Inflammatory macrophage treated with lipopolysaccharide for 1 hour (primary cell): ENCODE measurements at regions not wholly inside any gene's neighbourhood (a gene's known extent, or its start where the extent isn't known, plus 50 kb on each side); places are given as distances from the start of the nearest gene placed in this dataset.

ENCODE experiments used
- DNase-seq, 2 donors: peaks; one replicate each; pipeline ENCODE4 v3.0.0-alpha.2; 2020 to 2022

- DNase-seq: no peak
Measured at GRCh38 chr3:120544361-120544760, 51.8 kb upstream of the NDUFB4 start.

DNA sequence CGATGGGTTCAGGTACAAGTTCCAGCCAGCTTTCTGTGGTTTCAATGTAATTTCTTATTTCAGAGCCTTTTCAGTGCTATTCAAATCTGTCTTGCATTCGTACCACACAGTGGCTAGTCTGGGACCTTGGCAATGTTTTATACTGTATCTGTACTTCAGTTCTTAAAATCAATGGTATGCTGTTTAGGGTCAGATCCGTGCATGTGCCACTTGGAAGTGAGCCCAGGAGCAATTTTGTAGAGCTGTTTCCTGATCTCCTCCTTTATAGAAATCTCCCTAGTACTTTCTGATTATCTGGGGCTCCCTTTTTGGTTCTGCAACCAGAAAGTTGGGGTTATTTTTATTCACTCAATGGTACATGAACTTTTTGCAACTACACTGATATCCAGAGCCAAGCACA, 59.5 kb upstream of the NDUFB4 start:
- no peak for DNase-seq

- DNase-seq: no peak
Measured at GRCh38 chr3:120532969-120533368, 63.2 kb upstream of the NDUFB4 start.

DNA sequence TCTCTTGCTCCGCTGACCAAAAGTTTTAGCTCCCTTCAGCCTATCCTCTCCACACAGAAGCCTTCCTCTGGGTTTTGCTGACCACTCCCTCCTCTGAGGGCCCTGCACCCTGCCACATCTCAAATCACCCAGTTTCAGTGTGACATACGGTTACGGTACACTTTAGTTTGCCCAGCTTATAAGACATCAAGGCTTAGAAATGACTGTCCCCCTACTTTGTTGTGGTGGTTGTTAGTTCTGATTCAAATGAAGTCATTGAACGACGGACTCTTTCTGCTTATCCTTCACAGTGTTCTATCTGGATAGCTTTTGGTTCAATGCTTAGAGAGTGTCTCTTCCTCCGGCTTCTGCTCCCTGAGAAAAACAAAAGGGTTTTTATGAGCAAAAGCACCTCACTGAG, 68.0 kb upstream of the NDUFB4 start:
- no peak for DNase-seq

- DNase-seq: no peak
Measured at GRCh38 chr3:120526011-120526870, 69.9 kb upstream of the NDUFB4 start.

DNA sequence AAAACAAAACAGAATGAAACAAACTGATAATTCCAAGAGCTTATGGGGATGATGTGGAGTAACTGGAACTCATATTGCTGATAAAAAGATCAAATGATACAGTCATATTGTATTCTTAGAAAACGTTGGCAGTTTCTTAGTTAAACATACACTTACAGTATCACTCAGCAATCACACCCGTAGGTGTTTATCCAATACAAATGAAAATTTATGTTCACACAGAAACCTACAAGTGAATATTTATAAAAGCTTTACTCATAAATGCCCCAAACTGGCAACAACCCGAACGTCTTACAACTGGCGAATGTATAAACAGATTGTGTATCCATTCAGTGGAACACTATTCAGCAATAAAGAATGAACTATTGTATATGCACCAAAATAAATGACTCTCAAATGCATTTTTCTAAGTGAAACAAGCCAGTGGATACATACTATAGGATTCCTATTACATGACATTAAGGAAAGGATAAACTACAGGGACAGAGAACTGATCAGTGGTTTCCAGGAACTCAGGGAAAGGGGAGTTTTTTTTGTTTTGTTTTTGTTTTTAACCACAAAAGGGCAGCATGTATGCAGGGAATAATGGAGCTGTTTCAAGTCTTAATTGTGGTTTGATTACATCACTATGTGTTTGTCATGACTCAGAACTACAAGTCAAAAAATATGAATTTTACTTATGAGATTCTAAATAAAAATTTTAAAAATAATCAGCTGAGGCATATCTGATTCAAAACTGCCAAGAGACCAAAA, 71.8 kb upstream of the NDUFB4 start:
- DNase-seq: peak in 1 of 2 donors; percentile 1

GRCh38 chr3:120516136-120516535, 65.3 kb upstream of the FSTL1 start:
- no peak for DNase-seq

GRCh38 chr3:120512655-120513054, 61.9 kb upstream of the FSTL1 start:
- DNase-seq: no peak

DNA sequence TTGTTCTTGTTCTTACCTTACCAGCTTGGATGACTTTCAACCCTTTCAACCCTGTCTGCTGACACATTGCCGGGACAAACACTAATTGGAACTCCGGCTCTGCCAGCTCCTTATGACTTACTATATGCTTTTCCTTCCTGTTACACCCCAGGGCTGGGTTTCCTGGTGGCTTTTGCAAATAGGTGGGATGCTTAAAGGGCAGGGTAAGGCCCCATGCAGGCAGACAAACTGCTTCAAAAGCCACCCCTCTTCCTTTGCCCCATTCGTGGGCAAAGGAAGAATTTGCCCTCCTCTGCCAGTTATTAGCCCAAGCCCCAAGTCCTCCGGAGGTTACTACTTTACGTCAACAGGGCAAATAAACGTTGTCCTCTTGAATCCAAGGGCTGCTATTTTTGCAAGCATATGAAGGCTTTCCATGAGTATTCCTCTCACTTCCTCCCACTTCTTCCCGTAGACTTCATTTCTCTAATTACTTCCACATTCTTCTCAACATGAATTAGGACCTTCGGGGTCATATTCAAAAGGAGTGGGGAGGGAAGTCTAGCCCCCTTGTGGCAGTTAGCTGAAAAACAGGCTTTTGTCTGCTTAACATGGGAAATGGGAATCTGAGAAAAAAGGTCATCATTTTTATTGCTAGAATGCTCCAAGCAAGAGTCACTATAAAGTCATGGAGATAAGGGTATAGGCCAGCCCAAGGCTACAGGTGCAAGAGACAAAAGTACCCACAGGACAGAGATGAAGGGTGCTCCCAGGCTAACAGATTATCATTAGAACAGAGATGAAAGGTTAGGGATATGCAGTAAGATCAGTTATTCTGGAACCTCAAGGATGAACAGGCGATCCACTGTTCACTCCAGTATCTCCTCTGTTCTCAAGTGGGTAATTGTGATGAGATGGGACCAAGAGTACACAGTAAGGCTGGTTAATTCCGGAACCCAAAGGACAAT, 56.3 kb upstream of the FSTL1 start:
- DNase-seq: peak; percentile 22 to 68

DNA sequence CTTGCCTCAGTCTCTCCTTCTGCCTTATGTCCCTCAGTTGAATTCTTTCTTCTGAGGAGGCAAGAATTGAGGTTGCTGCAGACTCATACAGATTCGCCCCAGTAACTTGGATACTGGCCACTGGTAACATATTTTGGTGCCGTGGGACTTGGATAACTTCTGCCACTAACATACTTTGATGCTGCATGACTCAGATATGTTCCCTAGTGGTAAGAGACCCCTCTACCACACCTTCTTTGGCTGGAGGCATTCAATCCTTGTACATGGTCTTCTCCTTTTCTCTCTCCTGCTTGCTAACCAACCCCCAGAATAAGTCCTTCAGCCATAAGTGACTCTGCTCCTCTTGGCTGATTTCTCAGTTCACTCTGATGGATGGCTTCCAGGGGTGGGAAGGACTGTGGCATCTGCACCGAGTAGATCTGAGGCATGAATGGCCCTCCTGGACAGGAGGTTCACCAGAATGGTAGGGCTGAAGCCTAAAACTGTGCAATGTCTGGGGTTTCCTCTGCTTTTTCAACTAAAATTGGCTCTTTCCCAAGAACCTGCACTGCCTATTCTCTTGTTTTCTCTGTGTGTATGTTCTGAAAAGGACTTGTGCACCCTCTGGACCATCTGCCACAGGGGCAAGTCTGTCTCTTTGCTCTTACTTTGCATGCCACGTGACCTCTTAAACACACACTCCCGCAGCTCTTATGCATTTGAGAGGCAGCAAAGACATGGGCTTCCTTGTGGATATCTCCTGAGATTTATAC, 55.5 kb upstream of the FSTL1 start:
- no peak for DNase-seq

GRCh38 chr3:120503727-120504616, 53.2 kb upstream of the FSTL1 start:
- no peak for DNase-seq

GRCh38 chr3:120502116-120502515, 51.3 kb upstream of the FSTL1 start:
- no peak for DNase-seq
